ENCODE measurements at regions not wholly inside any gene's neighbourhood (a gene's known extent, or its start where the extent isn't known, plus 50 kb on each side); places are given as distances from the start of the nearest gene placed in this dataset.

DNA sequence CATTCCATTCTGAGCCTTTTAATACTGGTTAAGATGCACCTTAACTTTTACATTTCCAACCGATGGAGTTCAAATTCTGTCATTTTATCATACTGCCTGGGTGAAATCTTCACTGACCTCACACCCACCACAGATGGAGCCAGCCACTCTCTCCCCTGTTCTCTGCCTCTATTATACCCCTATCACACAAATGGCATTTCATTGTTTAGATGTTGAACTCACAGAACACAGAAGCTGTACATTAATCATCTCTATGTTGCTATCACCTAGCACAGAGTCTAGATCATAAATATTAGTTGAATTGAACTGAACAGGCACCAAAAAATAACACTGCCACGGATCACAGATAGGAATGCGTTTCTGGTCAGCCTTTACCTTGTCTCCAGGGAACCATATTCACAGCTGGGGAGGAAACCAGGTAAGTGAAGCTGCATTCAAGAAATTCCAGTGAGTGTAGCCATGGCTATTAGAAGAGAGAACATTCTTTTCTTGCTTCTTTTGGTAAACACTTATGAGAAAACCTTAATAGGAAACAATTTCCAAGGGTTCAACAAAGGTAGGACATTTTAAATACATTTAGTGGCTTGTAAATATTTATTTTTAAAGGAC lies 194.9 kb upstream of the RMST start:
- TF ChIP-seq, protein P1, sequence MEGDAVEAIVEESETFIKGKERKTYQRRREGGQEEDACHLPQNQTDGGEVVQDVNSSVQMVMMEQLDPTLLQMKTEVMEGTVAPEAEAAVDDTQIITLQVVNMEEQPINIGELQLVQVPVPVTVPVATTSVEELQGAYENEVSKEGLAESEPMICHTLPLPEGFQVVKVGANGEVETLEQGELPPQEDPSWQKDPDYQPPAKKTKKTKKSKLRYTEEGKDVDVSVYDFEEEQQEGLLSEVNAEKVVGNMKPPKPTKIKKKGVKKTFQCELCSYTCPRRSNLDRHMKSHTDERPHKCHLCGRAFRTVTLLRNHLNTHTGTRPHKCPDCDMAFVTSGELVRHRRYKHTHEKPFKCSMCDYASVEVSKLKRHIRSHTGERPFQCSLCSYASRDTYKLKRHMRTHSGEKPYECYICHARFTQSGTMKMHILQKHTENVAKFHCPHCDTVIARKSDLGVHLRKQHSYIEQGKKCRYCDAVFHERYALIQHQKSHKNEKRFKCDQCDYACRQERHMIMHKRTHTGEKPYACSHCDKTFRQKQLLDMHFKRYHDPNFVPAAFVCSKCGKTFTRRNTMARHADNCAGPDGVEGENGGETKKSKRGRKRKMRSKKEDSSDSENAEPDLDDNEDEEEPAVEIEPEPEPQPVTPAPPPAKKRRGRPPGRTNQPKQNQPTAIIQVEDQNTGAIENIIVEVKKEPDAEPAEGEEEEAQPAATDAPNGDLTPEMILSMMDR (conservative IDR thresholded peaks at IDR 0.05) = no peak
- H3K27ac ChIP-seq = no peak overlapping the region

DNA sequence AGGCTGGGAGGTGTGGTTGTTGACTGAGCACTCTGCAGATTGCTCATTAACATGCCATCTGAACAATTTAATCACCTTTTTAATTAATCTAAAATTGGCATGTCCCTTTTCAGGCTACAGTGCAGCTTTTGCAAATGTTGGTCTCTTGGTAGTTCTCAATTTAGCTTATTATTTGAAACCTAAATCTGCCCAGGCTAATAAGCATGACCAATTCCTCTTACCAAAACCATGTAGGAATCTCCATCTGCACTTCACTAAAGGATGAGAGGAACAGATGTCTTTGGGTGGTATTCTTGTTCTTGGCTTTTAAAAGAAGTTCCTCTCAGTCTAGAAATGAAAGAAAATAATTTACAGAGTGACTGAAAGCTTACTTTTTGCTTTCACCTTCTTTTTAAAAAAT lies 190.1 kb upstream of the RMST start:
- peak overlapping the region; percentile 38 for H3K27ac ChIP-seq

DNA sequence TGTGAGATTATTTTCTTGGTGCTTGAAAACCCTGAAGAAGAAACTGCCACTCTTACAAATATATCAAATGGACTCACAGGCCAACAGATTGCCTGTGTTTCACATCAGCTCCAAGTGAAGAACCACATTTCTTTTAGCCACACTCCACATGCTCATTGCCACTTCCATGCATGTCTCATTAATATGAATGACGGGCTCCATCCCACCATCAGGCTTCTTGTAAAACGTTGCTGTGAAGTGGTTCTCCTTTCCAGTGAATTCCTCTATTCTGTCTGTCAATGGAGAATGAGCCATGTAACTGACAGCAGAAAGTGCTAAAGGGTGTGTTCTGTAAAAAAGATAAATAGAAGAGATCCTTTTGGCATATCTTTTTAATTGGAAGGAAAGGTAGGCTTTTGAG lies 188.2 kb upstream of the RMST start:
- TF ChIP-seq, protein P1 (conservative IDR thresholded peaks at IDR 0.05) = no peak
- no peak overlapping the region for H3K27ac ChIP-seq

More for the DNA sequence above, 190.1 kb upstream of the RMST start:
- TF ChIP-seq, protein P1 (conservative IDR thresholded peaks at IDR 0.05) = no peak

DNA sequence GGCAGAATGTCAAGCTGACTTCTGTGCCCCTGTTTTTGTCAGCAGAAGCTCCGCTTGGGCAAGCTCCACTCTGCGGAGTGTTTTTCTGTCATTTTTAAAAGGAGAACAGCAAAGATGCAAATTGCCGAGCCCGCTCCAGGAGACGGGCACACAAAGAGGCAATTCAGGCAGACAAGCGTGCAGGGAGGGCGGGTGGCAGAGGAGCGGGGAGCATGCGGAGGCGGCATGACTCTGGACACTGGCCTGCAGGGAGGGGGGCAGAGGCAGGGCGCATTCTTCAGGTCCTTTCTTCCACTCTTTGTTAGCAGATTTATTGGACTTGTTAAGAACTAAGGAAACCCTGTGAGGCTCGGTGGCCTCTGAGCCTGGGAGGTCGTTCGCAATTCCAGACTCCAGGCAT lies 187.3 kb upstream of the RMST start:
- no peak overlapping the region for H3K27ac ChIP-seq
- TF ChIP-seq, protein P1 (conservative IDR thresholded peaks at IDR 0.05) = no peak

DNA sequence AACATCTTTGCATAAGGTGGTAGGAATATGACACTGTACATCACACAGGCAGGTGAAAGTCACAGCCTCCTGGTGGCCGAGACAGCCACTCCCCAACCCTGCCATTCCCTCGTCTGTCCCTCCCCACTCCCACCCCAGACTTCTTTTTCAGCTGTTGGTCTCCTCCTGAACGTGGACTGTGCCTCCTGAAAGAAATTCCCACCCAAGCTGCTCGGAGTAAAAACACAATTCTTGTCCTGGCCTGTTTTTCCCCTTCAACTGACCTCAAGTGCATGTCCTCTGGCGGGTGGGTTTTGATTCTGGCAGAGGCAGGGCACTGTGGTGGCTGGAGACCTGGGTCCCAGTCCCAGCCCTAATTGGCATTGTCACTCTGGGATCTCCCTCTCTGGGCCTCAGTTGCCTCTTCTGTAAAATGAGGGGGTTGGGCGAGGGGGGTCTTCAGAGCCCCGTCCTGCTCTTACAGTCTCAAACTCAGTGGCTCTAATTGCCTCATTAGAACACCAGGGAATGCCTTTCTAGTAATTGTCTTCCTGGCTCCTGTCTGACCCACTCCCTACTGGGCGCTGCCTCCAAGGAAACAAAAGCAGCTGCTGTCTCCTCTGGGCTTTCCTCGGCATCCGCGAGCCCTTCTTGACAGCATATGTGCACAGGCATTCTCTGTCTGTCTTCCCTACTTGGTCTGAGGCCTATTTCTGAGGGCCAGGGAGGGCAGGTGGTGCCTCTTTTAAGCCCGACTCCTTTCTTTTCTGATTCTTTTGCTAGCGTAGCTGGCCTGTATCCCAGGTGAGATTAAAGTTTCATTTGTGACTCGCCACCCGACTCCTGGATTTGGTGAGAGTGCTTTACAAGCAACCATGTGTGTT lies 186.6 kb upstream of the RMST start:
- H3K27ac ChIP-seq = no peak overlapping the region
- TF ChIP-seq, protein P1 (conservative IDR thresholded peaks at IDR 0.05) = no peak

DNA sequence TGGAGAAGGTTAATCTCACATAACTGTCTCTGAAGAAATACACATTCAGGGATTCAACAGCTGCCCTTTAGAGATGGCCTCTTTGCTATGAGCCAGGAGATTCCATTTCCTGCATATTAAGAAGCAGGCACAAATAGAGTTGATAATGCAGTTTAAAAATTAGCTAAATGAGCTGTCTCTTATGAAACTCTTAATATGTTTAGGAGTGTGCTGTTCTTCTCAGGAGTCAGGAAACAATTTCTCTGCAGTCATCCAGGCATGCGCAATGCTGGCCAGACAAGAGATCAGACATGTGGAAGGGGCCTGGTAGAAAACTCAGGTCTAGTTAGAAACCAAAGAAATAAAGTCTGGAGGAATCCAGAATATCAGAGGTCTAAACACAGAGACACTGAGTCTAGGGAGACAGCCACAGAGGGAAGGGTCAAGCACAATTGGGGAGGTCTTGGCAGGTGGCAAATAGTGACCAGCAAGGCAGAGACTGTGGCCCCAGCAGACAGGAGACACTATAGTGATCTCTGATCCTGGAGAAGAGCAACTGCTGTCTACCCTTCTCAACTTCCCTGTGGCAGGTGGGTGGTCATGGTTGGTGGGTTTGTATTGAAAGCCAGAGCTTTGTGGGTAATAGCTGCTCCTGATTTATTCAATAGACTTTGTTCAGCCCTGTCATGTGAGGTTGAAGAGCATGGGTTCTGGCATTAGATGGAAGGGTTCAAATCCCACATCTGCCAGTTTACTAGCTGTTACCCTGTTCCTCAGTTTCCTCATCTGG lies 185.8 kb upstream of the RMST start:
- no peak overlapping the region for H3K27ac ChIP-seq
- TF ChIP-seq, protein P1 (conservative IDR thresholded peaks at IDR 0.05) = no peak

DNA sequence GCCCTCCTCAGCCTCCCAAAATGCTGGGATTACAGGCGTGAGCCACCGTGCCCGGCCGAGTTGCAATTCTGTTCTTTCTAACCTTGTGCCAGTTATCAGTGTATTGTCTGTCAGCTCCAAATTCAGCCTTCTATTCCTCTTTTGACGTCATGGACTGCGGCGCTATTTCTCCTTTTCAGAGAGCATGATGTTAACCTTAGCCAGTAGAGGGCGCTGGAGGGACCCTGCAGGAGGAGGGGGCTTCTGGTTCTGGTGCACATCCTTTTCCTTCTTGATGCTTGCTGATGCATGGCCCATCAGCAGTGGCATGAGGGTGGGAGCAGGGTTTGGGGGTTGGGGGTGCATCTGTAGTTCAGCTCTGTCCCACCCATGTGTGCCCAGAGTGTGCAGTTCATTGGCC lies 179.3 kb upstream of the RMST start:
- TF ChIP-seq, protein P1 (conservative IDR thresholded peaks at IDR 0.05) = peak; percentile 45
- H3K27ac ChIP-seq = no peak overlapping the region
